ENCODE measurements at regions not wholly inside any gene's neighbourhood (a gene's known extent, or its start where the extent isn't known, plus 50 kb on each side); places are given as distances from the start of the nearest gene placed in this dataset.

DNA sequence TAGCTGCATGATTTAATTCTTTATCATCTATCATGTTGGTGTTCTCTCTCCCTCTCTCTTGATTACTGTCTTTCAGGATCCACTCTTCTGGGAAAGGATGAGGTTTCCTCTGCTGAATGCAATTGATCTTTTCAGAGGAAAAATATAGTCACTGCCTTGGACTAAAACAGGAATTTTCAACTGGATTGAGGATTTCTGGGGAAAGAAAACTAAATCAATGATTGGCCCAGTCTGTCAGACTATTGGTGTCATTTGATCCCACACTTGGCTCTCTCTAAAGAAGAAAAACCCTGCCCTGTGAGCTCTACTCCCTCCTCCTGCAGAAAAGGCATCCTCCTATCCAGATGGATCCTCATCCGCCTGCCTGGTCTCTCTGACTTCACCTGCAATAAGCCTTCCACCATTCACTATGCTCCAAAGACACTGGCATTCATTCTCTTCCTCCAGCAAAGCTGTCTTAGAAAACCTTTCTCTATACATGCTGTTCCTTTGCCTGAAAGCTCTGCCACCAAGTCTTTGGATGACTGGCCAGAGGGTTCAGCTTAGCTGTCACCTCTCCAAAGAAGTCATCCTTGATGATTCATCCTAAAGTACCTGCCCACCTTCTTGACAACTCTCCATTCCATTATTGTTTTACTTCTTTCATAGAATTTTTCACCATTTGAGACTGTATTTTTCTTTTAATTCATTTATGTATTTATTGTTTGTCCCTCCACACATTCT lies 127.7 kb upstream of the CAND1 start:
- Histone ChIP-seq H3K27me3 (ENCODE audit: low read depth) (no peaks in the 10 kb centered on the region), H3K9me3 (no peaks in the 10 kb centered on the region), H3K4me1 (no peaks in the 10 kb centered on the region), H3K27ac (no peak overlapping the region), H3K4me3 (no peak overlapping the region), H3K36me3 (no peaks in the 10 kb centered on the region)
- intact Hi-C loops (cut with DNase I): no loop called here
- ATAC-seq (no peak), DNase-seq (no peak)
- TF ChIP-seq, protein P1, sequence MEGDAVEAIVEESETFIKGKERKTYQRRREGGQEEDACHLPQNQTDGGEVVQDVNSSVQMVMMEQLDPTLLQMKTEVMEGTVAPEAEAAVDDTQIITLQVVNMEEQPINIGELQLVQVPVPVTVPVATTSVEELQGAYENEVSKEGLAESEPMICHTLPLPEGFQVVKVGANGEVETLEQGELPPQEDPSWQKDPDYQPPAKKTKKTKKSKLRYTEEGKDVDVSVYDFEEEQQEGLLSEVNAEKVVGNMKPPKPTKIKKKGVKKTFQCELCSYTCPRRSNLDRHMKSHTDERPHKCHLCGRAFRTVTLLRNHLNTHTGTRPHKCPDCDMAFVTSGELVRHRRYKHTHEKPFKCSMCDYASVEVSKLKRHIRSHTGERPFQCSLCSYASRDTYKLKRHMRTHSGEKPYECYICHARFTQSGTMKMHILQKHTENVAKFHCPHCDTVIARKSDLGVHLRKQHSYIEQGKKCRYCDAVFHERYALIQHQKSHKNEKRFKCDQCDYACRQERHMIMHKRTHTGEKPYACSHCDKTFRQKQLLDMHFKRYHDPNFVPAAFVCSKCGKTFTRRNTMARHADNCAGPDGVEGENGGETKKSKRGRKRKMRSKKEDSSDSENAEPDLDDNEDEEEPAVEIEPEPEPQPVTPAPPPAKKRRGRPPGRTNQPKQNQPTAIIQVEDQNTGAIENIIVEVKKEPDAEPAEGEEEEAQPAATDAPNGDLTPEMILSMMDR (IDR thresholded peaks at IDR 0.05): no peak

DNA sequence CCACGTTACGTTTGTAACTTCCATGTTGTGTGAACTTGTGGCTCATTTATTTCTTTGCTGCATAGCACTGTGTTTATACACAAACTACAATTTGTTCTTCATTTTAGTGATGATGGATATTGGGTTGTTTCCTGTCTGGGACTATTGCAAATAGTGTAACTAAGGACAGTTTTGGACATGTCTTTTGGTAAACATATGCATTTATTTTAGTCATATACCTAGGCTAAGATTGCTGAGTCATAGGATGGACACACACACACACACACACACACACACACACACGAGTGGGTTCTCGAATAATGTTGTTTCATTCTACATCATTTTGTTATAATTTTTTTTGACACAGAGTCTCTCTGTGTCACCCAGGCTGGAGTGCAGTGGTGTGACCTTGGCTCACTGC lies 123.5 kb upstream of the CAND1 start:
- intact Hi-C loops (cut with DNase I): no loop called here
- DNase-seq: no peak
- Histone ChIP-seq H3K4me3 (no peak overlapping the region), H3K27me3 (ENCODE audit: low read depth) (no peaks in the 10 kb centered on the region), H3K27ac (no peak overlapping the region), H3K4me1 (no peaks in the 10 kb centered on the region), H3K36me3 (no peaks in the 10 kb centered on the region), H3K9me3 (no peaks in the 10 kb centered on the region)
- TF ChIP-seq, protein P1 (IDR thresholded peaks at IDR 0.05): no peak
- ATAC-seq: no peak

DNA sequence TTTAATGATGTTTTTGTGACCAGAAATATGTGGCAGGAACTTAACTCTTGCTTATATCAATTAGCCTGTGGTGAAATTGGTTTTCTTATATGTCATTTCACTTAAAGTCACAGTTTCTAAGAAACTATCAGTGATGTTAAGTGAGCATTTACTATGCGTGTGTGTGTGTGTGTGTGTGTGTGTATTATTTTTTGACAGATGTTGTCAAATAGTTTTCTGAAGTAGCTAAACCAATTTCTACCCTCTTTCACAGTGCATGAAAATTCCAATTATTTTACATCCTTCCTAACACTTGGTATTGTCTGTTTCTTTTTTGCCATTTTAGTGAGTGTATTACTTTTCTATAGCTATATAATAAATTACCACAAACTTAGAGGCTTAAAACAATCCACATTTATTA lies 122.1 kb upstream of the CAND1 start:
- Histone ChIP-seq H3K4me3 (no peak overlapping the region), H3K27ac (no peak overlapping the region), H3K9me3 (no peaks in the 10 kb centered on the region), H3K4me1 (no peaks in the 10 kb centered on the region), H3K27me3 (ENCODE audit: low read depth) (no peaks in the 10 kb centered on the region), H3K36me3 (no peaks in the 10 kb centered on the region)
- no peak for DNase-seq
- TF ChIP-seq, protein P1 (IDR thresholded peaks at IDR 0.05): no peak
- ATAC-seq: no peak
- intact Hi-C loops (cut with DNase I): no loop called here

DNA sequence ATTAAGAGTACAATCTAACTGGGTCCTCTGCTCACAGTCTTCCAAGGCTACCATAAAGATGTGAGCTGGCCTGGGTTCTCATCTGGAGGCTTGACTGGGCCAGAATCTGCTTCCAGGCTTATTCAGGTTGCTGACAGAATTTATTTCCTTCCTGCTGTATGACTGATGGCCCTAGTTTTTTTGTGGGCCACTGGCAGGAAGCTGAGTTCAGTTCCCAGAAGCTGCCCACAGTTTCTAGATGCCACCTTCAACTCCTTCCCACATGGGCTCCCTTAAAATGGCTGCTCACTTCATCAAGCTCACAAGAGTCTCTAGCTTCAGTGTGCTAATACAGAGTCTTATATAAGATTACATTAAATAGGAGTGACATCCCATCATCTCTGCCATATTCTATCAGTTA lies 121.7 kb upstream of the CAND1 start:
- H3K9me3 ChIP-seq: no peaks in the 10 kb centered on the region
- TF ChIP-seq, protein P1 (IDR thresholded peaks at IDR 0.05): no peak
- intact Hi-C loops (cut with DNase I): no loop called here

DNA sequence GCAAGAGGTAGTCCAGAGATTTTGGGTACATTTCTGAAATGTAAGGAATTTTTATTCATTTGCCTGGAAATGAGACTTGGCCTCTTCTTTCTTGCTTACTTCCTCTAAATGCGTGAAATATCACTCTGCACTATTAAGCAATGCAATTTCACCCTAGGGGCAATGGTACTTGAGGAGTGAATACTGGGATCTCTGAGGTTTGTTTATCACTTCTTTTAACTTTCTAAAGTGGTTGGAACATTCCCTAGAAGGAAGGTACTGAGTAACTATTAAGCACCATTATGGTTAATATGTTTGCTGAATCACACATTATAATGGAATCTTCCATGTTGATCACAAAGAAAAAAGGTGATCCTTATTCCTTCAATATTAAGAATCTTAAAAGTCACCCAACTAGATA lies 120.9 kb upstream of the CAND1 start:
- H3K27ac ChIP-seq: no peak overlapping the region
- TF ChIP-seq, protein P1 (IDR thresholded peaks at IDR 0.05): no peak
- no peaks in the 10 kb centered on the region for H3K27me3 ChIP-seq (ENCODE audit: low read depth)
- intact Hi-C loops (cut with DNase I): no loop called here
- H3K4me3 ChIP-seq: no peak overlapping the region
- no peaks in the 10 kb centered on the region for H3K4me1 ChIP-seq
- DNase-seq: no peak
- H3K36me3 ChIP-seq: no peaks in the 10 kb centered on the region
- H3K9me3 ChIP-seq: no peaks in the 10 kb centered on the region
- peak; percentile 25 to 58 for ATAC-seq

More for the DNA sequence above, 121.7 kb upstream of the CAND1 start:
- H3K36me3 ChIP-seq: no peaks in the 10 kb centered on the region
- no peak for ATAC-seq
- H3K4me1 ChIP-seq: no peaks in the 10 kb centered on the region
- DNase-seq: no peak
- no peak overlapping the region for H3K27ac ChIP-seq
- H3K27me3 ChIP-seq (ENCODE audit: low read depth): no peaks in the 10 kb centered on the region
- H3K4me3 ChIP-seq: no peak overlapping the region
